K562 (cell line): ENCODE measurements at regions not wholly inside any gene's neighbourhood (a gene's known extent, or its start where the extent isn't known, plus 50 kb on each side); places are given as distances from the start of the nearest gene placed in this dataset.

Experiments
- ATAC-seq: fragments of 200-7000 bp; cut with Tn5 transposase; 3 replicates; pipeline ENCODE4 v1.9.1; 2020; ENCODE audit warnings: moderate library complexity
- BruUV-seq: library from RNA; stranded (reverse); fragments of 400-500 nt; replicated peaks from 2 replicates; lab custom pipeline; 2021; lab: Mats Ljungman, UMichigan
- CTCF ChIA-PET: fragments of 300-600 bp; formaldehyde crosslinking; extraction: SDS; loops from one replicate; lab custom pipeline; 2021; ENCODE audit warnings: low intra/inter-chr PET ratio; lab: Yijun Ruan, JAX
- POLR2A ChIA-PET: fragments of 300-600, 350-650 bp; sonication (Branson Sonifier 250); formaldehyde crosslinking; extraction: SDS; loops from one replicate; lab custom pipeline; 2021; ENCODE audit warnings: antibody characterized with exemption, inconsistent platforms; lab: Yijun Ruan, JAX
- DNase-seq, 4 experiments: peaks; one replicate each; pipeline versions ENCODE4 v3.0.0 to v3.0.0-alpha.2; 2011 to 2018; ENCODE audit warnings: low spot score in 3 of 4, mixed read lengths in 3 of 4; ENCODE audit errors: extremely low read depth in 1 of 4
- FAIRE-seq: peaks from 2 replicates; lab custom pipeline; 2011; peaks lifted over from hg19 to GRCh38; lab: Jason Lieb, UNC
- H2AFZ ChIP-seq: 2 replicates; pipeline ENCODE4 v1.6.0; 2011; ENCODE audit warnings: low read depth, low read length, control low read depth, inconsistent platforms
- H3K27ac ChIP-seq: fragments of 200-600 bp; 3 replicates; pipeline ENCODE4 v1.8.0; 2011; ENCODE audit warnings: low read depth, mild to moderate bottlenecking, control low read depth, inconsistent platforms, low read length, moderate library complexity, mixed read lengths; ENCODE audit errors: extremely low read depth
- H3K27me3 ChIP-seq, 2 experiments: fragments of 300-600 bp in 1 of 2; 2 replicates in 1 of 2; 3 replicates in 1 of 2; pipeline versions ENCODE4 v1.6.0 to v1.8.0; 2011; ENCODE audit warnings: inconsistent platforms in 2 of 2, low read length in 2 of 2, mild to moderate bottlenecking in 1 of 2, mixed read lengths in 1 of 2, moderate library complexity in 1 of 2; ENCODE audit not compliant: control insufficient read depth in 2 of 2, insufficient read depth in 2 of 2
- H3K36me3 ChIP-seq: fragments of 300-600 bp; 3 replicates; pipeline ENCODE4 v1.8.0; 2011; ENCODE audit warnings: mild to moderate bottlenecking, low read length, inconsistent platforms; ENCODE audit not compliant: control insufficient read depth, insufficient read depth
- H3K4me1 ChIP-seq, 2 experiments: fragments of 200-600 bp in 1 of 2; replicated peaks in 1 of 2; 2 replicates in 1 of 2; 3 replicates in 1 of 2; pipeline versions ENCODE4 v1.5.1 to v1.8.0; 2011; ENCODE audit warnings: inconsistent platforms in 2 of 2, low read length in 2 of 2, mild to moderate bottlenecking in 1 of 2, mixed read lengths in 1 of 2, moderate library complexity in 1 of 2; ENCODE audit not compliant: control insufficient read depth in 2 of 2, insufficient read depth in 2 of 2
- H3K4me2 ChIP-seq: 2 replicates; pipeline ENCODE4 v1.6.1; 2011; ENCODE audit warnings: low read length, control low read depth, inconsistent platforms, mixed read lengths; ENCODE audit not compliant: insufficient read depth
- H3K4me3 ChIP-seq: fragments of 200-600 bp; sonication (generic), shearing (Covaris generic); 2 replicates; pipeline ENCODE4 v1.5.1; 2016; ENCODE audit warnings: control low read depth, inconsistent platforms
- H3K79me2 ChIP-seq: fragments of 200-600 bp; 3 replicates; pipeline ENCODE4 v1.8.0; 2011; ENCODE audit warnings: low read length, inconsistent platforms; ENCODE audit not compliant: control insufficient read depth, insufficient read depth
- H3K9ac ChIP-seq, 2 experiments: 2 replicates each; pipeline versions ENCODE4 v1.6.0 to v1.6.1; 2011; ENCODE audit warnings: low read depth in 2 of 2, low read length in 2 of 2, control low read depth in 1 of 2, inconsistent platforms in 1 of 2, mild to moderate bottlenecking in 1 of 2, mixed read lengths in 1 of 2; ENCODE audit not compliant: insufficient read depth in 1 of 2
- H3K9me1 ChIP-seq: one replicate; pipeline ENCODE4 v1.6.0; 2011; ENCODE audit warnings: inconsistent platforms, mild to moderate bottlenecking, low read length, moderate library complexity; ENCODE audit not compliant: control insufficient read depth, insufficient read depth
- H3K9me3 ChIP-seq: replicated peaks from 2 replicates; pipeline ENCODE4 v1.5.1; 2011; ENCODE audit warnings: low read depth, low read length, inconsistent platforms; ENCODE audit not compliant: control insufficient read depth, insufficient read depth
- H4K20me1 ChIP-seq: replicated peaks from 2 replicates; pipeline ENCODE4 v1.6.1; 2011; ENCODE audit warnings: low read length, inconsistent platforms, mixed read lengths; ENCODE audit not compliant: control insufficient read depth, insufficient read depth
- DIDO1 ChIP-seq: fragments of 450-650 bp; IDR thresholded peaks from 2 replicates; pipeline ENCODE4 v1.6.1; 2016; ENCODE audit warnings: low read depth, missing biosample characterization, missing genetic modification characterization
- ETV6 ChIP-seq, 3 experiments: fragments of 150-350 bp in 1 of 3; sonication (generic) in 1 of 3; formaldehyde crosslinking in 1 of 3; IDR thresholded peaks; 2 replicates each; pipeline versions ENCODE4 v1.6.1 to v1.8.0; 2014 to 2022; ENCODE audit warnings: borderline replicate concordance in 2 of 3, low read depth in 2 of 3, antibody characterized with exemption in 1 of 3, low read length in 1 of 3, mild to moderate bottlenecking in 1 of 3, missing genetic modification reagents in 1 of 3
- FOXP1 ChIP-seq: sonication (generic); formaldehyde crosslinking; IDR thresholded peaks from 2 replicates; pipeline ENCODE4 v1.8.0; 2022; ENCODE audit warnings: mild to moderate bottlenecking, missing genetic modification reagents
- HNRNPH1 ChIP-seq: fragments of 200-400 bp; formaldehyde crosslinking; optimal IDR thresholded peaks from 2 replicates; pipeline ENCODE3; 2017; ENCODE audit warnings: low read depth, mild to moderate bottlenecking, low read length, moderate library complexity
- HNRNPLL ChIP-seq: fragments of 200-400 bp; formaldehyde crosslinking; IDR thresholded peaks from 2 replicates; pipeline ENCODE4 v1.6.1; 2017; ENCODE audit warnings: low read length, low read depth, mild to moderate bottlenecking; ENCODE audit not compliant: poor library complexity, severe bottlenecking
- RFX1 ChIP-seq: fragments of 450-650 bp; IDR thresholded peaks from 2 replicates; pipeline ENCODE4 v1.6.1; 2016; ENCODE audit warnings: mild to moderate bottlenecking, moderate library complexity
- ZHX1 ChIP-seq: fragments of 150-350 bp; conservative IDR thresholded peaks from 2 replicates; pipeline ENCODE4 v1.6.1; 2014; ENCODE audit warnings: low read length
- ZNF134 ChIP-seq: fragments of 250-450 bp; sonication (Bioruptor Pico); conservative IDR thresholded peaks from 2 replicates; pipeline ENCODE4 v1.4.0; 2020
- ZNF586 ChIP-seq: fragments of 450-650 bp; formaldehyde crosslinking; conservative IDR thresholded peaks from 2 replicates; pipeline ENCODE4 v1.4.0; 2020; ENCODE audit warnings: mild to moderate bottlenecking, moderate library complexity
- ZNF764 ChIP-seq: fragments of 250-450 bp; sonication (Bioruptor Pico); IDR thresholded peaks from 2 replicates; pipeline ENCODE4 v1.4.0; 2020; ENCODE audit warnings: low read depth, mild to moderate bottlenecking, moderate library complexity
- ZNF780A ChIP-seq: fragments of 250-450 bp; sonication (Bioruptor Pico); IDR thresholded peaks from 2 replicates; pipeline ENCODE4 v1.5.0; 2021; ENCODE audit warnings: mild to moderate bottlenecking
- WGBS: fragments of 100-300 bp; shearing (Covaris generic); methylation state at CpG from one replicate; pipeline ENCODE4 v1.1.6; 2016; ENCODE audit warnings: low coverage, mixed read lengths; ENCODE audit not compliant: insufficient coverage; ENCODE audit errors: missing lambda C conversion rate; 5-methylcytosine and 5-hydroxymethylcytosine counted together
- in situ Hi-C: fragments of 300-500 bp; cut with MboI; formaldehyde crosslinking; loops from 4 replicates; pipeline ENCODE4 v1.15.0; 2018; ENCODE audit warnings: inconsistent platforms, mixed read lengths
- intact Hi-C: fragments of 100-400 bp; cut with micrococcal nuclease; formaldehyde crosslinking; loops from 2 replicates; pipeline ENCODE4 v1.14.2; 2022
- TF ChIP-seq, protein P1 (sequence below), 2 experiments: fragments of 450-650 bp in 1 of 2; sonication (generic) in 1 of 2; formaldehyde crosslinking in 1 of 2; IDR thresholded peaks in 1 of 2; conservative IDR thresholded peaks in 1 of 2; 2 replicates each; pipeline versions ENCODE4 v1.6.1 to v1.8.1; 2016 to 2023; ENCODE audit warnings: mild to moderate bottlenecking in 2 of 2, moderate library complexity in 2 of 2, inconsistent platforms in 1 of 2, missing genetic modification reagents in 1 of 2
- TF ChIP-seq, protein P2 (sequence below): fragments of 450-650 bp; formaldehyde crosslinking; IDR thresholded peaks from 2 replicates; pipeline ENCODE4 v1.4.0; 2020; ENCODE audit warnings: mild to moderate bottlenecking, mixed read lengths

DNA sequence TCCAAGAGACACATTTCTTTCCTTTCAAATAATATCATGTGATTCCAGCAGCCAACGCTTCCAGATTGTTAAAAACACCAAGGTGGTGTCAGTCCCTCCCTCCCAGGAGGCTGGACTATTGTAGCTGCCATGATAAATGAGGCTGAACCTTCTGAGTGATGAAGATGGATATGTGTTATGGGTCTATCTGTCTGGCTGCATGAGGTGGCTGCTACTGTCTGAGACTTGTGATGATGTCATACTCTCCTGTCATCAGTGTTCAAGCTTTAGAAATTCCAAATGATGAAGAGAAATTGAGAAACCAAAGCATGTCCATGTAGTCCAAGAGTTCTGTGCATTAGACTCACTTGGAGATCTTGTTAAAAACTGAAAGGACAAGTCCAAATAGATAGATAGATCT is 683.0 kb downstream of the NTRK3 start (continued):
- TF ChIP-seq, protein P1, sequence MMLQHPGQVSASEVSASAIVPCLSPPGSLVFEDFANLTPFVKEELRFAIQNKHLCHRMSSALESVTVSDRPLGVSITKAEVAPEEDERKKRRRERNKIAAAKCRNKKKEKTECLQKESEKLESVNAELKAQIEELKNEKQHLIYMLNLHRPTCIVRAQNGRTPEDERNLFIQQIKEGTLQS (IDR thresholded peaks at IDR 0.05) = peak; percentile 78
- TF ChIP-seq, protein P1 (CRISPR knock-in tag; conservative IDR thresholded peaks at IDR 0.05) = no peak
- no peak for TF ChIP-seq ZNF134
- no peak for TF ChIP-seq ETV6 (IDR thresholded peaks at IDR 0.05; ENCODE audit: borderline replicate concordance in 1 of 2, low read depth in 2 of 2, low read length in 1 of 2)
- no peak for TF ChIP-seq ETV6 (CRISPR knock-in tag; IDR thresholded peaks at IDR 0.05; ENCODE audit: borderline replicate concordance)

GRCh38 chr15:87573039-87573438 is 683.5 kb downstream of the NTRK3 start:
- no peak overlapping the region for H3K27ac ChIP-seq
- no peaks in the 10 kb centered on the region for H3K9me3 ChIP-seq
- no peak for FAIRE-seq
- TF ChIP-seq, protein P2, sequence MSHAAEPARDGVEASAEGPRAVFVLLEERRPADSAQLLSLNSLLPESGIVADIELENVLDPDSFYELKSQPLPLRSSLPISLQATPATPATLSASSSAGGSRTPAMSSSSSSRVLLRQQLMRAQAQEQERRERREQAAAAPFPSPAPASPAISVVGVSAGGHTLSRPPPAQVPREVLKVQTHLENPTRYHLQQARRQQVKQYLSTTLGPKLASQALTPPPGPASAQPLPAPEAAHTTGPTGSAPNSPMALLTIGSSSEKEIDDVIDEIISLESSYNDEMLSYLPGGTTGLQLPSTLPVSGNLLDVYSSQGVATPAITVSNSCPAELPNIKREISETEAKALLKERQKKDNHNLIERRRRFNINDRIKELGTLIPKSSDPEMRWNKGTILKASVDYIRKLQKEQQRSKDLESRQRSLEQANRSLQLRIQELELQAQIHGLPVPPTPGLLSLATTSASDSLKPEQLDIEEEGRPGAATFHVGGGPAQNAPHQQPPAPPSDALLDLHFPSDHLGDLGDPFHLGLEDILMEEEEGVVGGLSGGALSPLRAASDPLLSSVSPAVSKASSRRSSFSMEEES = no peak
- no peak for TF ChIP-seq RFX1
- TF ChIP-seq HNRNPH1 = no peak
- TF ChIP-seq FOXP1 (CRISPR knock-in tag) = no peak
- TF ChIP-seq HNRNPLL = no peak
- TF ChIP-seq ZNF586 (CRISPR knock-in tag) = no peak
- no peak for TF ChIP-seq ZNF764 (CRISPR knock-in tag)
- TF ChIP-seq ZHX1 = no peak
- TF ChIP-seq ZNF780A (CRISPR knock-in tag) = no peak
- no peak for TF ChIP-seq DIDO1 (tag)

More at GRCh38 chr15:87573039-87573438, 683.5 kb downstream of the NTRK3 start:
- DNase-seq (no peak), ATAC-seq (no peak)
- H3K79me2 ChIP-seq = 0 out of 3 replicates have a peak, but pooled peaks cover 3% of the 10 kb centered on the region
- 0 out of 3 replicates have a peak, but pooled peaks cover under 1% of the 10 kb centered on the region for H3K36me3 ChIP-seq
- ChIA-PET POLR2A (no interaction called here), CTCF (no interaction called here)
- no peaks in the 10 kb centered on the region for H3K9me1 ChIP-seq
- H3K4me2 ChIP-seq = no peak overlapping the region
- 46% methylated on average over 6 of the region's 6 CpGs for WGBS
- in situ Hi-C loops (no loop called here), intact Hi-C loops (no loop called here)
- no peak overlapping the region for H2AFZ ChIP-seq
- no TSS peak for BruUV-seq
- H3K4me3 ChIP-seq = no peak overlapping the region
- H3K27me3 ChIP-seq = no peaks in the 10 kb centered on the region
- H4K20me1 ChIP-seq = no peaks in the 10 kb centered on the region
- H3K4me1 ChIP-seq = no peaks in the 10 kb centered on the region
- H3K9ac ChIP-seq = no peak overlapping the region
